ENCODE measurements at regions not wholly inside any gene's neighbourhood (a gene's known extent, or its start where the extent isn't known, plus 50 kb on each side); places are given as distances from the start of the nearest gene placed in this dataset.

GRCh38 chr18:22826726-22827125, 106.4 kb upstream of the RBBP8 start:
- H3K27ac ChIP-seq (ENCODE audit: low read depth, low read length, poor library complexity, severe bottlenecking), result no peak overlapping the region
- no peaks in the 10 kb centered on the region for H3K9me3 ChIP-seq (ENCODE audit: low read length)
- H3K4me1 ChIP-seq (ENCODE audit: insufficient read depth, low read length, severe bottlenecking), result no peaks in the 10 kb centered on the region
- H3K4me3 ChIP-seq (ENCODE audit: low read depth, low read length, poor library complexity, severe bottlenecking), result no peak overlapping the region
- TF ChIP-seq CTCF (IDR thresholded peaks at IDR 0.05; ENCODE audit: low read length), result no peak
- no peak for TF ChIP-seq EZH2 (IDR thresholded peaks at IDR 0.05; ENCODE audit: borderline replicate concordance, low read length)
- no peaks in the 10 kb centered on the region for H4K20me1 ChIP-seq (ENCODE audit: insufficient read depth, low read length)
- H3K27me3 ChIP-seq (ENCODE audit: insufficient read depth, low read length), result 0 out of 2 replicates have a peak, but pooled peaks cover 9% of the 10 kb centered on the region
- H3K9ac ChIP-seq (ENCODE audit: low read length), result no peak overlapping the region
- no peak overlapping the region for H2AFZ ChIP-seq (ENCODE audit: low read length)
- H3K4me2 ChIP-seq (ENCODE audit: low read length), result no peak overlapping the region
- no peaks in the 10 kb centered on the region for H3F3A ChIP-seq (ENCODE audit: insufficient read depth, low read length)
- H3K36me3 ChIP-seq (ENCODE audit: insufficient read depth, low read length), result no peaks in the 10 kb centered on the region
- no peaks in the 10 kb centered on the region for H3K79me2 ChIP-seq (ENCODE audit: insufficient read depth, low read length)
- H3K9me2 ChIP-seq (ENCODE audit: low read depth, low read length), result no peaks in the 10 kb centered on the region

GRCh38 chr18:22827216-22827615, 105.9 kb upstream of the RBBP8 start:
- Histone ChIP-seq H4K20me1 (ENCODE audit: insufficient read depth, low read length) (no peaks in the 10 kb centered on the region), H3K9me3 (ENCODE audit: low read length) (no peaks in the 10 kb centered on the region), H2AFZ (ENCODE audit: low read length) (no peak overlapping the region), H3K4me2 (ENCODE audit: low read length) (no peak overlapping the region), H3K4me1 (ENCODE audit: insufficient read depth, low read length, severe bottlenecking) (no peaks in the 10 kb centered on the region), H3K4me3 (ENCODE audit: low read depth, low read length, poor library complexity, severe bottlenecking) (no peak overlapping the region), H3K27me3 (ENCODE audit: insufficient read depth, low read length) (0 out of 2 replicates have a peak, but pooled peaks cover 6% of the 10 kb centered on the region), H3K79me2 (ENCODE audit: insufficient read depth, low read length) (no peaks in the 10 kb centered on the region), H3K9me2 (ENCODE audit: low read depth, low read length) (no peaks in the 10 kb centered on the region), H3K36me3 (ENCODE audit: insufficient read depth, low read length) (no peaks in the 10 kb centered on the region), H3K27ac (ENCODE audit: low read depth, low read length, poor library complexity, severe bottlenecking) (no peak overlapping the region), H3K9ac (ENCODE audit: low read length) (no peak overlapping the region), H3F3A (ENCODE audit: insufficient read depth, low read length) (no peaks in the 10 kb centered on the region)
- TF ChIP-seq CTCF (IDR thresholded peaks at IDR 0.05; ENCODE audit: low read length) (no peak), EZH2 (IDR thresholded peaks at IDR 0.05; ENCODE audit: borderline replicate concordance, low read length) (no peak)

DNA sequence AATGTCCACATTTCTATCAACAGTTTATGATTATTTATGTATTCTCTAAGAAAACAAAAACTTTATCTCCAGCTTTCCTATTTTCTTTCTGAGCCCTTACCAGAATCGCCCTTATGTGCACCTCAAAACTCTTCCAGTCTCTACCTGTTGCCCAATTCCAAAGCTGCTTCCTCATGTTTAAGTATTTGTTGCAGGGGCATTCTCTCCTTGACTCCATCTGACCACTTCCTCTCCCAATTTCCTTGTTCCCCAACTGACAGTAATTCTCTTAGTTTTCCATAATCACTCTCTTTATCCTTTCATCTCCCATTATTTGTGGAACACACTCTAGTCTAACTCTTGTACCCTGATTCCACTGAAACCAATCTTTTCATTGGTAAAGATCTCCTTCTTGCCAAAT, 105.4 kb upstream of the RBBP8 start:
- Histone ChIP-seq H3K4me2 (ENCODE audit: low read length) (no peak overlapping the region), H2AFZ (ENCODE audit: low read length) (no peak overlapping the region), H3K79me2 (ENCODE audit: insufficient read depth, low read length) (no peaks in the 10 kb centered on the region), H3K4me3 (ENCODE audit: low read depth, low read length, poor library complexity, severe bottlenecking) (no peak overlapping the region), H3K9ac (ENCODE audit: low read length) (no peak overlapping the region), H3K27me3 (ENCODE audit: insufficient read depth, low read length) (0 out of 2 replicates have a peak, but pooled peaks cover 1% of the 10 kb centered on the region), H3K27ac (ENCODE audit: low read depth, low read length, poor library complexity, severe bottlenecking) (no peak overlapping the region), H4K20me1 (ENCODE audit: insufficient read depth, low read length) (no peaks in the 10 kb centered on the region), H3K9me3 (ENCODE audit: low read length) (no peaks in the 10 kb centered on the region), H3F3A (ENCODE audit: insufficient read depth, low read length) (no peaks in the 10 kb centered on the region), H3K36me3 (ENCODE audit: insufficient read depth, low read length) (no peaks in the 10 kb centered on the region), H3K9me2 (ENCODE audit: low read depth, low read length) (no peaks in the 10 kb centered on the region), H3K4me1 (ENCODE audit: insufficient read depth, low read length, severe bottlenecking) (no peaks in the 10 kb centered on the region)
- no peak for TF ChIP-seq CTCF (IDR thresholded peaks at IDR 0.05; ENCODE audit: low read length)
- TF ChIP-seq EZH2 (IDR thresholded peaks at IDR 0.05; ENCODE audit: borderline replicate concordance, low read length), result no peak
